NCI-H345 treated with DMSO at 0.1 percent for 48 hours (cell line): ENCODE measurements at regions not wholly inside any gene's neighbourhood (a gene's known extent, or its start where the extent isn't known, plus 50 kb on each side); places are given as distances from the start of the nearest gene placed in this dataset.

Experiments
- DNase-seq: peaks from one replicate; lab custom pipeline; 2025; ENCODE audit not compliant: unreplicated experiment; lab: John Stamatoyannopoulos, UW

- no peak for DNase-seq
These were observed 53.6 kb upstream of the NT5E start for GRCh38 chr6:85396159-85396808.

- no peak for DNase-seq
These were observed 54.1 kb upstream of the NT5E start for GRCh38 chr6:85395746-85396145.

- DNase-seq, result no peak
These were observed 54.9 kb upstream of the NT5E start for GRCh38 chr6:85394853-85395538.

- DNase-seq, result no peak
These were observed 55.7 kb upstream of the NT5E start for GRCh38 chr6:85394199-85394598.

GRCh38 chr6:85392379-85392778 lies 57.5 kb upstream of the NT5E start:
- no peak for DNase-seq

- no peak for DNase-seq
These were observed 59.1 kb upstream of the NT5E start for GRCh38 chr6:85390775-85391174.

GRCh38 chr6:85390105-85390728 lies 59.7 kb upstream of the NT5E start:
- no peak for DNase-seq

GRCh38 chr6:85389151-85389797 lies 60.6 kb upstream of the NT5E start:
- no peak for DNase-seq

- DNase-seq, result no peak
These were observed 61.4 kb upstream of the NT5E start for GRCh38 chr6:85388531-85388930.

GRCh38 chr6:85385636-85386315 lies 64.1 kb upstream of the NT5E start:
- DNase-seq, result no peak

- no peak for DNase-seq
These were observed 66.8 kb upstream of the NT5E start for GRCh38 chr6:85383042-85383441.

- DNase-seq, result no peak
These were observed 67.3 kb upstream of the NT5E start for GRCh38 chr6:85382541-85382940.

GRCh38 chr6:85372915-85373270 lies 77.0 kb upstream of the NT5E start:
- DNase-seq, result no peak

GRCh38 chr6:85372188-85372914 lies 77.5 kb upstream of the NT5E start:
- no peak for DNase-seq

GRCh38 chr6:85368631-85369030 lies 81.3 kb upstream of the NT5E start:
- DNase-seq, result no peak

- DNase-seq, result no peak
These were observed 85.5 kb upstream of the NT5E start for GRCh38 chr6:85364344-85364743.

GRCh38 chr6:85363870-85364269 lies 86.0 kb upstream of the NT5E start:
- DNase-seq, result no peak

- no peak for DNase-seq
These were observed 87.1 kb upstream of the NT5E start for GRCh38 chr6:85362652-85363310.

GRCh38 chr6:85361643-85362014 lies 88.3 kb upstream of the NT5E start:
- DNase-seq, result no peak
